ENCODE measurements at regions not wholly inside any gene's neighbourhood (a gene's known extent, or its start where the extent isn't known, plus 50 kb on each side); places are given as distances from the start of the nearest gene placed in this dataset.
"Not testable (repeated sequence)": the region's sequence is repeated elsewhere in the genome, so short reads cannot be mapped to it uniquely, and the experiment has no call there.

DNA sequence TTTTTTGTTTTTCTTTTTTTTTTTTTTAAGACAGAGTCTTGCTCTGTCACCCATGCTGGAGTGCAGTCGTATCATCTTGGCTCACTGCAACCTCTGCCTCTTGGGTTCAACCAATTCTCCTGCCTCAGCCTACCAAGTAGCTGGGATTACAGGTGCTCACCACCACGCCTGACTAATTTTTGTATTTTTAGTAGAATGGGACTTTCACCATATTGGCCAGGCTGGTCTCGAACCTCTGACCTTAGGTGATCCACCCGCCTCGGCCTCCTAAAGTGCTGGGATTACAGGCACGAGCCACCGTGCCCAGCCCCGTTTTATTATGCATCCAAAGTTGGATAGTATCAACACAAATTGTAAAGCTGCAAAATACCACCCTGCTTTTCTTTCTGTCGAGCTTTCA, 154.9 kb downstream of the CRPPA start:
- not testable (repeated sequence) for H3K4me1 Mint-ChIP-seq (ENCODE audit: low read depth); DNase-seq; H3K4me3 Mint-ChIP-seq; H3K27me3 Mint-ChIP-seq; H3K36me3 Mint-ChIP-seq (ENCODE audit: low read depth); H3K9me3 Mint-ChIP-seq; H3K27ac Mint-ChIP-seq

GRCh38 chr7:16265863-16266458, 155.4 kb downstream of the CRPPA start:
- no peak overlapping the region for H3K4me3 Mint-ChIP-seq
- DNase-seq = no peak
- H3K9me3 Mint-ChIP-seq = no peaks in the 10 kb centered on the region
- H3K27me3 Mint-ChIP-seq = no peaks in the 10 kb centered on the region
- H3K36me3 Mint-ChIP-seq (ENCODE audit: low read depth) = no peaks in the 10 kb centered on the region
- H3K27ac Mint-ChIP-seq = no peak overlapping the region
- H3K4me1 Mint-ChIP-seq (ENCODE audit: low read depth) = peaks cover 2% of the 10 kb centered on the region

DNA sequence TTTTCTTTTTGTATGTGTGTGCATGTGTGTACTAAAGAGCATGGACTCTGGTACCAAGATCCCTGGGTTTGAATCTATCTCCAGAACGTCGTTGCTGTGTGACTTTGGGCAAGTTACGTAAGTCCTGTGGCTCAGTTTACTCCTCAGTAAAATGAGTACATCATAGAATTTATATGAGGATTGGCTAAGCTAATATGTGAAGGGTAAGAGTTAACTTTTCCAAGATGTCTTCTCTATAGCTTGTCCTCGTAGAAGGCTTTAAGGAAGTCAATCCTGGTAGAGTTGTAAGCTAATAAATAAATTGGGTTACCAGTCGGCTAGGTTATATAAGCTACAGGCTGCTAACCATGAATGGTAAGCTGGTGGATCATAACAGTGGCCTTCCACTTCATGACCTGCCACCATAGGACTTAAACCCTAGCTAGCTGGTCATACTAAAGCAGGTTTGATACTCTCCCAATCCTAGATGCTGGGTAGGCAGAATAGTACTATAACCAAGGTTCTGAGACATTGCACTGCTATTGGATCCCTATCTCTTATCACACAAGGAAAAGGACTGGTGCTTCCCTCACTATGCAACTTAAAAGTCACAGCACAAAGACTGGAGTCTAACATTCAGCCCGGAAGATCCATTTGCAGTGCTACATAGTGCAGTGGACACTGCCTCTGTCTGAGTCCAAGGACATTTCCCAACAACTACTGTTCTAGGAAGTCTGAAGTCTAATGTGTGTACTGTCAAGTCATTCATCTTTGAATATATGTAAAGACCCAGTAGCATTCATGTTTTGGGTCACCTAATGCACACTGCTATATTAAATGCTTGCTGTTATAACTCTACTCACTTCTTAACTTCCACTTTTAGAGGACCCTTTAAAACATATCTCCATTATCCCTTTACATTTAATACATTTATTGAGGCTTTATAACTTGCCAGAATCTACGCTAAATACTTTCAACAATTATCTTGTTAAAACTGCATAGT, 156.2 kb downstream of the CRPPA start:
- no peak for DNase-seq
- Mint-ChIP-seq H3K4me3 (no peak overlapping the region), H3K27ac (no peak overlapping the region), H3K4me1 (ENCODE audit: low read depth) (peaks cover 6% of the 10 kb centered on the region), H3K36me3 (ENCODE audit: low read depth) (no peaks in the 10 kb centered on the region), H3K9me3 (no peaks in the 10 kb centered on the region), H3K27me3 (no peaks in the 10 kb centered on the region)

DNA sequence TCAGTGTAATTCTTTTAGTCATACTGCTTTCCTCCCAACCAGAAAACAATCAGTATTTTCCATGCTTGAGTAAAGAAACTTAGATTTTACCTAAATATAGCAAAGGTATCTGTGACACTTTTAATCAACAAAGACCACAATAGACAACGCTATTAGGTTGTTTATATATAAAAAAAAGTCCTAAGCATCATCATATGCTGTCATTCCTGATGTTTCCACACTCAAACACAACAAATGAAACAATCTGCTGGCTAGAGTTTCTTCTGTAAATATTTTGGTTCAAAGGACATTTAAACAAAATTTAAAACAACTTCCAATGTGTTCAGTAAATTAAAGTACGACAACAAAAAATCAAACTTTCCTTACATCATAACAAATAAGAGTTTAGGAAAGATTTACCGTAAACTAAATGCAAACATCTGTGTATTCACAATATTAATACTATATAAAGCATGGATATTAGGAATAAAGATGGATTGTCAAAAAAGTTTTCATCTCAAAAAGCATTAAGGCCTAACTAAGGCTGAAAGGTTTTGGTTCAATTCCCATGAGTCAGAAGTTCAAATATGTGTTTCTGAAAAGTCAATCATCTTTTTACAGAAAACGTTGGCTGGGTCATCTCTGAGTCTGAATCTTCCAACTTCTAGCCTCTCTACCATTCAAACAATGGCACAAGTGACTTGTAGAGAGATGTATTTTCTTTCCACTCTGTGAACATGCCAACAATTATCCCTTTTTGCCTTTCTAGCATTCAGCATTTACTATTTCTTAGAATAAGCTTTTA, 157.1 kb downstream of the CRPPA start:
- no peaks in the 10 kb centered on the region for H3K36me3 Mint-ChIP-seq (ENCODE audit: low read depth)
- H3K27ac Mint-ChIP-seq = no peak overlapping the region
- no peaks in the 10 kb centered on the region for H3K27me3 Mint-ChIP-seq
- H3K4me3 Mint-ChIP-seq = no peak overlapping the region
- no peak for DNase-seq
- no peaks in the 10 kb centered on the region for H3K9me3 Mint-ChIP-seq
- H3K4me1 Mint-ChIP-seq (ENCODE audit: low read depth) = peaks cover 8% of the 10 kb centered on the region

DNA sequence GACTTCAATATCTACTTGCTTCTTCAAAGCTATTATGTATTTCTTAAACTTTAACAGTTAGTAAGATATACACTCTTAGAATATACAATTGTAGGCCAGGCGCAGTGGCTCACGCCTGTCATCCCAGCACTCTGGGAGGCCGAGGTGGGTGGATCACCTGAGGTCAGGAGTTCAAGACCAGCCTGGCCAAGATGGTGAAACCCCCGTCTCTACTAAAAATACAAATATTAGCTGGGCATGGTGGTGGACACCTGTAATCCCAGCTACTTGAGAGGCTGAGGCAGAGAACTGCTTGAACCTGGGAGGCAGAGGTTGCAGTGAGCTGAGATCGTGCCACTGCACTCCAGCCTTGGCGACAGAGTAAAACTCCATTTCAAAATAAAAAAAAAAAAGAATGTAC, 158.0 kb downstream of the CRPPA start:
- not testable (repeated sequence) for H3K27me3 Mint-ChIP-seq; H3K4me3 Mint-ChIP-seq; H3K36me3 Mint-ChIP-seq (ENCODE audit: low read depth); H3K4me1 Mint-ChIP-seq (ENCODE audit: low read depth); DNase-seq; H3K9me3 Mint-ChIP-seq; H3K27ac Mint-ChIP-seq

DNA sequence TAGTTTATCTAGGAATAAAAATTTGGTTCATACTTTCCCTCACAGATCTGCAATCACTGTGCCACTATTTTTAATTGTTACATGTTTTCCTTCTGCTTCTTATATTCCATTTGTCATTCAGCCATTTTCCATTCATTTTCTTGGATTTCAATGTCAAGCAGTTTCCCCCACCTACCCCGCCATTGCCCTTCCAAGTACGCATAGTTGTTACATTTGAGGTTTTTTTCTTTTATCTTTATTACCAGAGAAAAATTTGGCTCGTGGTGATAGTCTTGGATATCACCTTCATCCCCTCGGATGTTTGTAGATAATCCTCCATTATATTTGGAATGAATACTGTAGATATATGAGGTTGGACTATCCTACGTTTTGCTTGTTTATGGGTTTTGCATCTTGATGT, 159.7 kb downstream of the CRPPA start:
- no peaks in the 10 kb centered on the region for H3K9me3 Mint-ChIP-seq
- peaks cover 8% of the 10 kb centered on the region for H3K4me1 Mint-ChIP-seq (ENCODE audit: low read depth)
- H3K27ac Mint-ChIP-seq = no peak overlapping the region
- no peaks in the 10 kb centered on the region for H3K27me3 Mint-ChIP-seq
- H3K36me3 Mint-ChIP-seq (ENCODE audit: low read depth) = no peaks in the 10 kb centered on the region
- DNase-seq = no peak
- H3K4me3 Mint-ChIP-seq = no peak overlapping the region

DNA sequence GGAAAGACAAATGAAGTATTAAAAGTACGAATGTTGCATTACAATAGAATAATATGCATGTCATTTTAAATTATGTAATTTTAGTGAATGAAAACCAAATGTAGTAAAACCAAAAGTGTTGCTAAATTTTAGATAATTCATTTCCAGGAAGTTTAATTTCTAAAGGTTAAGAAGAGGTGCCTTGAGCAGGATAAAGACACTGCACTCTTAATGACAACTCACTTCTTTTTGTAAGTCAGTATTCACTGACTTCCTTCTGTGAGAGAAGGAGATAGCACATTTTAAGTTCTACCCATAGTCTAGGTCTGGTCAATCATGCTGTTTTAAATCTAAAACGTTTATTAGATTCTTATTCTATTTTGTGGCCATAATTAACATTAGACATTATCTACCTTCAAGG, 160.2 kb downstream of the CRPPA start:
- Mint-ChIP-seq H3K27ac (no peak overlapping the region), H3K4me1 (ENCODE audit: low read depth) (peaks cover 8% of the 10 kb centered on the region), H3K9me3 (peaks cover under 1% of the 10 kb centered on the region), H3K4me3 (no peak overlapping the region), H3K27me3 (no peaks in the 10 kb centered on the region), H3K36me3 (ENCODE audit: low read depth) (no peaks in the 10 kb centered on the region)
- no peak for DNase-seq

DNA sequence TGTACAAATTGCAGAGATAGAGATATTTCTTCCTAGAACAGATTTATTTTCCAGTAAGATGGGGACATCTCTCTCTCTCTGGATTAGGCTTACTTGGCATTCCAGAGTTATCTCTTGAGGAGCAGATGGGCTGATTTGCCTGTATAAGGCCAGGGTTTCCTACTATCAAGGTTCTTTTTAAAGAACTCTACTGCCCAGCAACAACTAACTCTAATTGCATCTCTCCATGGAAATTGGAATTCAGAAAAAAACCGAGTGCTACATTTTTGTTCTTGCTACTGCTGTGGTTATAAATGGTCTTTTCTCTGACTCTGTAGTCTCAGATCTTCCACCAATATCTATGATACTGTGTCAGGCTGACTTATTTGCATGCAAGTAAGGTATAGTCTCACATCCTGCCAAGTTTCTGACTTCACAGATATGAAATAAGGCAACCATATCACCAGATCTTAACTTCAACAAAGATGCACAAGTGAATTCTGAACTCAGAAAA, 161.1 kb downstream of the CRPPA start:
- no peak for DNase-seq
- Mint-ChIP-seq H3K36me3 (ENCODE audit: low read depth) (peaks cover 2% of the 10 kb centered on the region), H3K9me3 (peaks cover 3% of the 10 kb centered on the region), H3K27ac (no peak overlapping the region), H3K4me1 (ENCODE audit: low read depth) (peaks cover 8% of the 10 kb centered on the region), H3K27me3 (no peaks in the 10 kb centered on the region), H3K4me3 (no peak overlapping the region)

DNA sequence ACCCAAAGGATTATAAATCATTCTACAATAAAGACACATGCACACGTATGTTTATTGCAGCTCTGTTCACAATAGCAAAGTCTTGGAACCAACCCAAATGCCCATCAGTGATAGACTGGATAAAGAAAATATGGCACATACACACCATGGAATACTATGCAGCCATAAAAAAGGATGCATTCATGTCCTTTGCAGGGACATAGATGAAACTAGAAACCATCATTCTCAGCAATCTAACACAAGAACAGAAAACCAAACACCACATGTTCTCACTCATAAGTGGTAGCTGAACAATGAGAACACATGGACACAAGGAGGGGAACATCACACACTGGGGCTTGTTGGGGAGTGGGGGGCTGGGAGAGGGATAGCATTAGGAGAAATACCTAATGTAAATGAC, 164.9 kb downstream of the CRPPA start:
- not testable (repeated sequence) for H3K4me3 Mint-ChIP-seq; H3K4me1 Mint-ChIP-seq (ENCODE audit: low read depth); H3K9me3 Mint-ChIP-seq; H3K27me3 Mint-ChIP-seq; DNase-seq; H3K36me3 Mint-ChIP-seq (ENCODE audit: low read depth); H3K27ac Mint-ChIP-seq

DNA sequence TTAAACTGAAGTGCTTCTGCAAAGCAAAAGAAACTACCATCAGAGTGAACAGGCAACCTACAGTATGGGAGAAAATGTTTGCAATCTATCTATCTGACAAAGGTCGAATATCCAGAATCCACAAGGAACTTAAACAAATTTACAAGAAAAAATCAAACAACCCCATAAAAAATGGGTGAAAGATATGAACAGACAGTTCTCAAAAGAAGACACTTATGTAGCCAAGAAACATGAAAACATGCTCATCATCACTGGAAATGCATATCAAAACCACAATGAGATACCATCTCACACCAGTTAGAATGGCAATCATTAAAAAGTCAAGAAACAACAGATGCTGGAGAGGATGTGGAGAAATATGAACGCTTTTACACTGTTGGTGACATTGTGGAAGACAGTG, 165.4 kb downstream of the CRPPA start:
- not testable (repeated sequence) for H3K27me3 Mint-ChIP-seq; H3K27ac Mint-ChIP-seq; H3K4me3 Mint-ChIP-seq; H3K36me3 Mint-ChIP-seq (ENCODE audit: low read depth); H3K9me3 Mint-ChIP-seq; DNase-seq; H3K4me1 Mint-ChIP-seq (ENCODE audit: low read depth)

- H3K9me3 Mint-ChIP-seq = peaks cover 13% of the 10 kb centered on the region
- peaks cover 12% of the 10 kb centered on the region for H3K36me3 Mint-ChIP-seq (ENCODE audit: low read depth)
- H3K27ac Mint-ChIP-seq; H3K4me3 Mint-ChIP-seq; H3K27me3 Mint-ChIP-seq; H3K4me1 Mint-ChIP-seq (ENCODE audit: low read depth); DNase-seq: not testable (repeated sequence)
Observed at GRCh38 chr7:16250655-16251054, 170.7 kb downstream of the CRPPA start.

GRCh38 chr7:16249204-16249603, 172.1 kb downstream of the CRPPA start:
- not testable (repeated sequence) for H3K27me3 Mint-ChIP-seq; H3K36me3 Mint-ChIP-seq (ENCODE audit: low read depth); DNase-seq; H3K27ac Mint-ChIP-seq; H3K4me3 Mint-ChIP-seq; H3K4me1 Mint-ChIP-seq (ENCODE audit: low read depth)
- peaks cover 13% of the 10 kb centered on the region for H3K9me3 Mint-ChIP-seq

GRCh38 chr7:16248556-16248955, 172.8 kb downstream of the CRPPA start:
- not testable (repeated sequence) for H3K4me1 Mint-ChIP-seq (ENCODE audit: low read depth); H3K4me3 Mint-ChIP-seq; DNase-seq; H3K36me3 Mint-ChIP-seq (ENCODE audit: low read depth); H3K27me3 Mint-ChIP-seq; H3K27ac Mint-ChIP-seq
- H3K9me3 Mint-ChIP-seq = peaks cover 11% of the 10 kb centered on the region

DNA sequence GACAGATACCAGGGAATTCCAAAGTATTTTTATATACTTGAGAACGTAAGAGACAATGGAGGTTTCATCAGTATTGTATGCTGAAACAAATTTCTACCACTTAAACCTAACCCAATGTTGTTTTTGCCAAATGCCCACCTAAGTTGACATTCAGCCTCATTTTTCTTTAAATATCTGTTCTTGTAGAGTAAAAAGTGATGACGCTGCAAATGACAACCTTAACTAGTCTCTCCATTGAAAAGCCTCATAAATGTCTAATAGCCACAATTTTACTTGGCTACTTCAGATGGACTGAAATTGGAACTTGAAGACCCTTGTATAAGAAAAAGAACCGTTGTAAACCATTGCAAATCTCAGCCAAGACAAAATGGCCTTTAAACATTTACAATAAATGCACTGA, 176.9 kb downstream of the CRPPA start:
- Mint-ChIP-seq H3K4me1 (ENCODE audit: low read depth) (no peaks in the 10 kb centered on the region), H3K36me3 (ENCODE audit: low read depth) (peaks cover 3% of the 10 kb centered on the region), H3K4me3 (no peak overlapping the region), H3K27ac (no peak overlapping the region), H3K9me3 (peaks cover 5% of the 10 kb centered on the region), H3K27me3 (no peaks in the 10 kb centered on the region)
- no peak for DNase-seq

DNA sequence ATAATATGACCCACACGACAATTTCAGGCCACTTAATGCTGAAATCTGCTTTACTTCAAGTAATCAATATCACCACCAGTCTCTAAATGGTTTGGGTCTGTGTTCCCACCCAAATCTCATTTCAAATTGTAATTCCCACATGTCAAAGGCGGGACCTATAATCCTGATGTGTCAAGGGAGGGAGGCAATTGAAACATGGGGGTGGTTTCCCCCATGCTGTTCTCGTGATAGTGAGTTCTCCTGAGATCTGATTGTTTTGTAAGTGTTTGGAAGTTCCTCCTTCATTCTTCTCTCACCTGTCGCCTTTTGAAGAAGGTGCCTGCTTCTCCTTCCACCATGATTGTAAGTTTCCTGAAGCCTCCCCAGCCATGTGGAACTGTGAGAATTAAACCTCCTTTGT, 178.4 kb downstream of the CRPPA start:
- no peaks in the 10 kb centered on the region for H3K9me3 Mint-ChIP-seq
- H3K27ac Mint-ChIP-seq = no peak overlapping the region
- no peaks in the 10 kb centered on the region for H3K27me3 Mint-ChIP-seq
- H3K4me1 Mint-ChIP-seq (ENCODE audit: low read depth) = no peaks in the 10 kb centered on the region
- H3K36me3 Mint-ChIP-seq (ENCODE audit: low read depth) = no peaks in the 10 kb centered on the region
- no peak for DNase-seq
- H3K4me3 Mint-ChIP-seq = no peak overlapping the region
